IPS-15b (cell line): ENCODE measurements at regions not wholly inside any gene's neighbourhood (a gene's known extent, or its start where the extent isn't known, plus 50 kb on each side); places are given as distances from the start of the nearest gene placed in this dataset.

ENCODE experiments used
- H3K27me3 ChIP-seq: one replicate; pipeline ENCODE4 v1.6.1; 2013; ENCODE audit warnings: low read length; ENCODE audit not compliant: control insufficient read depth, insufficient read depth
- H3K36me3 ChIP-seq: one replicate; pipeline ENCODE4 v1.6.1; 2013; ENCODE audit warnings: low read length; ENCODE audit not compliant: control insufficient read depth, insufficient read depth
- H3K4me1 ChIP-seq: one replicate; pipeline ENCODE4 v1.6.1; 2013; ENCODE audit warnings: mild to moderate bottlenecking, low read length; ENCODE audit not compliant: control insufficient read depth, insufficient read depth
- H3K4me3 ChIP-seq: one replicate; pipeline ENCODE4 v1.5.1; 2013; ENCODE audit warnings: low read depth, low read length
- H3K9ac ChIP-seq: one replicate; pipeline ENCODE4 v1.6.1; 2013; ENCODE audit warnings: low read depth, mild to moderate bottlenecking, low read length
- H3K9me3 ChIP-seq: one replicate; pipeline ENCODE4 v1.6.1; 2013; ENCODE audit warnings: mild to moderate bottlenecking, low read length; ENCODE audit not compliant: control insufficient read depth, insufficient read depth

- no peaks in the 10 kb centered on the region for H3K36me3 ChIP-seq
- H3K9me3 ChIP-seq = peaks cover 5% of the 10 kb centered on the region
- no peak overlapping the region for H3K9ac ChIP-seq
- no peaks in the 10 kb centered on the region for H3K27me3 ChIP-seq
- H3K4me3 ChIP-seq = no peak overlapping the region
- H3K4me1 ChIP-seq = no peaks in the 10 kb centered on the region
These were observed 489.3 kb upstream of the RUNX1 start for GRCh38 chr21:35538386-35538785.

DNA sequence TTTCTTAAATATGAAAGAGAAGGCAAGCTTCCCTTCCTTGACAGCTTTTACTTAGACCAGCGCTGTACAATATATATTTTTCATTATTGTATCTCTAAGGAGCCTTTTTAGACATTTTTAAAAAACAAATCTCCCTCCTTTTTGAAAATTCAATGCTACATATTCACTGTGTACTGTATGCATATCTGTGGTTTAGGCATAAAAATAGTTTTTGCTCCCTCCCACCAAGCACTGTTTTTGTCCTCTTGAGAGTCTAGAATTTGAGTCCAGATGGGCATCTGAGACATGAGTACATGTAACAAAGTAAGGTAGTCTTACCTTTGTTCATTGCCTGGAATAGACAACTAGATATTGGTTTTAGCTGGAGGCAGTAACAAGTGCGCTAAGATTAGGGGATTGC is 488.5 kb upstream of the RUNX1 start:
- Histone ChIP-seq H3K9me3 (peaks cover 5% of the 10 kb centered on the region), H3K36me3 (no peaks in the 10 kb centered on the region), H3K4me1 (no peaks in the 10 kb centered on the region), H3K9ac (no peak overlapping the region), H3K27me3 (no peaks in the 10 kb centered on the region), H3K4me3 (no peak overlapping the region)

GRCh38 chr21:35533893-35534292 is 484.8 kb upstream of the RUNX1 start:
- Histone ChIP-seq H3K4me1 (no peaks in the 10 kb centered on the region), H3K9me3 (peaks cover 5% of the 10 kb centered on the region), H3K4me3 (no peak overlapping the region), H3K9ac (no peak overlapping the region), H3K27me3 (no peaks in the 10 kb centered on the region), H3K36me3 (no peaks in the 10 kb centered on the region)

- Histone ChIP-seq H3K27me3 (no peaks in the 10 kb centered on the region), H3K9ac (no peak overlapping the region), H3K9me3 (peaks cover 5% of the 10 kb centered on the region), H3K4me3 (no peak overlapping the region), H3K36me3 (no peaks in the 10 kb centered on the region), H3K4me1 (no peaks in the 10 kb centered on the region)
These were observed 481.7 kb upstream of the RUNX1 start for GRCh38 chr21:35530766-35531165.

GRCh38 chr21:35529171-35529863 is 480.2 kb upstream of the RUNX1 start:
- peaks cover 5% of the 10 kb centered on the region for H3K9me3 ChIP-seq
- no peak overlapping the region for H3K9ac ChIP-seq
- H3K4me3 ChIP-seq = no peak overlapping the region

GRCh38 chr21:35528116-35529042 is 479.3 kb upstream of the RUNX1 start:
- no peaks in the 10 kb centered on the region for H3K36me3 ChIP-seq
- no peak overlapping the region for H3K4me3 ChIP-seq
- no peaks in the 10 kb centered on the region for H3K9me3 ChIP-seq
- no peak overlapping the region for H3K9ac ChIP-seq
- no peaks in the 10 kb centered on the region for H3K27me3 ChIP-seq
- H3K4me1 ChIP-seq = no peaks in the 10 kb centered on the region

More at GRCh38 chr21:35529171-35529863, 480.2 kb upstream of the RUNX1 start:
- H3K27me3 ChIP-seq = no peaks in the 10 kb centered on the region
- H3K36me3 ChIP-seq = no peaks in the 10 kb centered on the region
- no peaks in the 10 kb centered on the region for H3K4me1 ChIP-seq

- no peaks in the 10 kb centered on the region for H3K4me1 ChIP-seq
- H3K27me3 ChIP-seq = no peaks in the 10 kb centered on the region
- H3K9ac ChIP-seq = no peak overlapping the region
- no peak overlapping the region for H3K4me3 ChIP-seq
- H3K9me3 ChIP-seq = no peaks in the 10 kb centered on the region
- no peaks in the 10 kb centered on the region for H3K36me3 ChIP-seq
These were observed 478.3 kb upstream of the RUNX1 start for GRCh38 chr21:35527358-35527757.

DNA sequence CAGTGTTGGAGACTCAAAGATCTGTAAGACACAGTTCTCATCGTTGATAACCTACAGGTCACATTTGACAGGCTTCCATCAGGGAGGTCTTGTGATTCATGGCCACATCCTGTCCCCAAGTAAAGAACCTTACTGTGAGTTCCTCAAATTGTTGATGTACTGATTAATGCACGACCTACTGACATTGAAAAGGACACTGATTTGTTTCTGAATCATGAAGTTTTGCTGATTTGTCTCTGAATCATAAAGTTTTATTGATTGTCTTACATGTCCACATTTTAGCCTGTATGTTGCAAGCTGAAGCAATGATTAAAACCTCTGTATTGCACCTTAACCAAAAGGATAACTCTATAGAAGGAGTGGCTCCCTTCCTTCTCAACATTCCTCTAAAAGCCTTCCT is 476.3 kb upstream of the RUNX1 start:
- H3K27me3 ChIP-seq = no peaks in the 10 kb centered on the region
- H3K9me3 ChIP-seq = no peaks in the 10 kb centered on the region
- peaks cover 10% of the 10 kb centered on the region for H3K4me1 ChIP-seq
- H3K9ac ChIP-seq = no peak overlapping the region
- no peaks in the 10 kb centered on the region for H3K36me3 ChIP-seq
- H3K4me3 ChIP-seq = no peak overlapping the region

GRCh38 chr21:35521852-35522505 is 472.9 kb upstream of the RUNX1 start:
- Histone ChIP-seq H3K36me3 (no peaks in the 10 kb centered on the region), H3K4me3 (no peak overlapping the region), H3K9me3 (no peaks in the 10 kb centered on the region), H3K27me3 (no peaks in the 10 kb centered on the region), H3K9ac (no peak overlapping the region), H3K4me1 (peaks cover 16% of the 10 kb centered on the region)

DNA sequence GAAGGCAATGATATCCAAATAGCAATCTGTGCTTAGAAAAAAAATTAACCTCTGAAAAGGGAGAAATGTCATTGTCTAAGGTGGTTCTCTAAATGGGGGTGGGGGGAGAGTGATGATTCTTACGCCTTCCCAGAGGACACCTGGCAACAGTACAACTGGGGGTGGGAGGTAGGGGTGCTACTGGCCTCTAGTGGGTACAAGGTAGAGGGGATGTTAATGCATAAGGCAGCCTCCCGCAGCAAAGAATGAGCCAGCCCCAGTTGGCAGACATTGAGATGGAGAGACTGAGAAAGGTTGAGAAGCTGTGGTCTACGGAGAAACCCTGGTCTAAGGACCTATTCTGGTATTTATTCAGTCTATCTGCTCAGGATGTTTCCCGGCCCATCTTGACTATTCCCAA is 472.2 kb upstream of the RUNX1 start:
- no peaks in the 10 kb centered on the region for H3K27me3 ChIP-seq
- no peaks in the 10 kb centered on the region for H3K9me3 ChIP-seq
- no peaks in the 10 kb centered on the region for H3K36me3 ChIP-seq
- H3K4me1 ChIP-seq = peaks cover 16% of the 10 kb centered on the region
- H3K9ac ChIP-seq = no peak overlapping the region
- H3K4me3 ChIP-seq = no peak overlapping the region

- H3K9ac ChIP-seq = no peak overlapping the region
- no peaks in the 10 kb centered on the region for H3K9me3 ChIP-seq
- no peaks in the 10 kb centered on the region for H3K27me3 ChIP-seq
- peaks cover 16% of the 10 kb centered on the region for H3K4me1 ChIP-seq
- H3K36me3 ChIP-seq = no peaks in the 10 kb centered on the region
- no peak overlapping the region for H3K4me3 ChIP-seq
These were observed 471.8 kb upstream of the RUNX1 start for GRCh38 chr21:35520856-35521255.
